Panc1 (cell line): ENCODE measurements at regions not wholly inside any gene's neighbourhood (a gene's known extent, or its start where the extent isn't known, plus 50 kb on each side); places are given as distances from the start of the nearest gene placed in this dataset.
"Not testable (repeated sequence)": the region's sequence is repeated elsewhere in the genome, so short reads cannot be mapped to it uniquely, and the experiment has no call there.

Experiments
- ATAC-seq: fragments of 200-7000 bp; cut with Tn5 transposase; 2 replicates; pipeline ENCODE4 v1.9.1; 2020; ENCODE audit warnings: mild to moderate bottlenecking, moderate library complexity
- BruUV-seq: library from RNA; stranded (reverse); fragments of 400-500 nt; replicated peaks from 2 replicates; lab custom pipeline; 2021; lab: Mats Ljungman, UMichigan
- CTCF ChIA-PET: fragments of 300-600 bp; sonication (Branson Sonifier 250); formaldehyde crosslinking; loops from one replicate; lab custom pipeline; 2022; ENCODE audit warnings: antibody characterized with exemption; lab: Charles Lee
- POLR2A ChIA-PET: fragments of 300-600 bp; sonication (Branson Sonifier 250); formaldehyde crosslinking; loops from one replicate; lab custom pipeline; 2022; ENCODE audit warnings: antibody characterized with exemption; lab: Charles Lee
- DNase-seq: peaks from one replicate; pipeline ENCODE4 v3.0.0-alpha.2; 2010; ENCODE audit warnings: low read depth, low spot score
- H3K27ac ChIP-seq: 2 replicates; pipeline ENCODE4 v1.5.1; 2011; ENCODE audit warnings: mild to moderate bottlenecking, low read length, inconsistent platforms
- H3K27me3 ChIP-seq: fragments of 200-500 bp; sonication (Bioruptor generic); 2 replicates; pipeline ENCODE4 v1.6.0; 2014; ENCODE audit warnings: low read length, inconsistent platforms; ENCODE audit not compliant: control insufficient read depth, insufficient read depth
- H3K36me3 ChIP-seq: fragments of 200-500 bp; sonication (Bioruptor generic); 2 replicates; pipeline ENCODE4 v1.5.1; 2014; ENCODE audit warnings: inconsistent platforms, mild to moderate bottlenecking, low read length, moderate library complexity; ENCODE audit not compliant: control insufficient read depth, insufficient read depth
- H3K4me1 ChIP-seq: 2 replicates; pipeline ENCODE4 v1.5.1; 2011; ENCODE audit warnings: inconsistent platforms, mild to moderate bottlenecking, low read length, moderate library complexity; ENCODE audit not compliant: control insufficient read depth, insufficient read depth
- H3K4me3 ChIP-seq, 2 experiments: 2 replicates each; pipeline ENCODE4 v1.5.1; 2011 to 2012; ENCODE audit warnings: low read depth in 2 of 2, low read length in 2 of 2, mild to moderate bottlenecking in 2 of 2, inconsistent platforms in 1 of 2, moderate library complexity in 1 of 2
- H3K9me3 ChIP-seq: fragments of 200-500 bp; sonication (Bioruptor generic); 2 replicates; pipeline ENCODE4 v1.5.1; 2014; ENCODE audit warnings: low read depth, mild to moderate bottlenecking, inconsistent platforms, low read length, moderate library complexity; ENCODE audit not compliant: control insufficient read depth, insufficient read depth
- CTCF ChIP-seq: fragments of 450-650 bp; IDR thresholded peaks from 2 replicates; pipeline ENCODE4 v1.5.1; 2017; ENCODE audit warnings: mild to moderate bottlenecking
- POLR2AphosphoS5 ChIP-seq: IDR thresholded peaks from 2 replicates; pipeline ENCODE4 v1.6.1; 2012; ENCODE audit warnings: mild to moderate bottlenecking, low read depth, low read length, moderate library complexity
- REST ChIP-seq, 2 experiments: IDR thresholded peaks; 2 replicates each; pipeline ENCODE4 v1.6.1; 2011 to 2012; ENCODE audit warnings: low read depth in 2 of 2, control low read depth in 1 of 2, low read length in 1 of 2, mild to moderate bottlenecking in 1 of 2, moderate library complexity in 1 of 2; ENCODE audit not compliant: insufficient read depth in 1 of 2
- SIN3A ChIP-seq: IDR thresholded peaks from 2 replicates; pipeline ENCODE4 v1.6.1; 2012; ENCODE audit warnings: low read depth, mild to moderate bottlenecking, low read length, moderate library complexity, borderline replicate concordance; ENCODE audit not compliant: insufficient read depth
- TCF7L2 ChIP-seq: IDR thresholded peaks from 2 replicates; pipeline ENCODE4 v1.6.1; 2011; ENCODE audit warnings: mild to moderate bottlenecking, low read depth, low read length, inconsistent platforms
- in situ Hi-C: cut with HindIII; loops from 2 replicates; pipeline ENCODE4 v1.10.0; 2016; ENCODE audit warnings: low sequenced_read_pairs, low pct_unique_long_range_greater_than_20kb
- intact Hi-C: fragments of 100-400 bp; cut with micrococcal nuclease; formaldehyde crosslinking; loops from one replicate; pipeline ENCODE4 v1.10.0; 2022; ENCODE audit not compliant: unreplicated experiment

GRCh38 chr13:78060966-78061365 is 142.3 kb upstream of the EDNRB start:
- H3K4me3 ChIP-seq, result no peak overlapping the region
- no peaks in the 10 kb centered on the region for H3K4me1 ChIP-seq
- DNase-seq (no peak), ATAC-seq (no peak)
- no peaks in the 10 kb centered on the region for H3K36me3 ChIP-seq
- TF ChIP-seq POLR2AphosphoS5 (no peak), REST (IDR thresholded peaks at IDR 0.05; ENCODE audit: insufficient read depth in 1 of 2, low read depth in 2 of 2, low read length in 1 of 2) (no peak), CTCF (no peak), TCF7L2 (no peak), SIN3A (no peak)
- CTCF ChIA-PET, result no interaction called here
- POLR2A ChIA-PET, result no interaction called here
- BruUV-seq, result no TSS peak
- no peaks in the 10 kb centered on the region for H3K9me3 ChIP-seq
- H3K27ac ChIP-seq, result no peak overlapping the region
- in situ Hi-C loops (no loop called here), intact Hi-C loops (no loop called here)
- no peaks in the 10 kb centered on the region for H3K27me3 ChIP-seq

GRCh38 chr13:78056865-78057264 is 138.2 kb upstream of the EDNRB start:
- CTCF ChIA-PET, H3K27ac ChIP-seq, H3K4me1 ChIP-seq, H3K36me3 ChIP-seq, ATAC-seq, H3K9me3 ChIP-seq, H3K4me3 ChIP-seq, H3K27me3 ChIP-seq, POLR2A ChIA-PET, intact Hi-C loops, in situ Hi-C loops, DNase-seq, BruUV-seq: not testable (repeated sequence)

GRCh38 chr13:78054157-78054556 is 135.5 kb upstream of the EDNRB start:
- no peaks in the 10 kb centered on the region for H3K9me3 ChIP-seq
- in situ Hi-C loops, result no loop called here
- ChIA-PET CTCF (no interaction called here), POLR2A (no interaction called here)
- no peak for DNase-seq
- H3K27ac ChIP-seq, result no peak overlapping the region
- no peak overlapping the region for H3K4me3 ChIP-seq
- H3K4me1 ChIP-seq, result no peaks in the 10 kb centered on the region
- intact Hi-C loops, result no loop called here
- no peak for ATAC-seq
- BruUV-seq, result no TSS peak
- no peak for TF ChIP-seq POLR2AphosphoS5
- no peak for TF ChIP-seq TCF7L2
- no peak for TF ChIP-seq REST (IDR thresholded peaks at IDR 0.05; ENCODE audit: insufficient read depth in 1 of 2, low read depth in 2 of 2, low read length in 1 of 2)
- no peaks in the 10 kb centered on the region for H3K36me3 ChIP-seq
- no peaks in the 10 kb centered on the region for H3K27me3 ChIP-seq
